HEK293 (cell line): ENCODE measurements at regions not wholly inside any gene's neighbourhood (a gene's known extent, or its start where the extent isn't known, plus 50 kb on each side); places are given as distances from the start of the nearest gene placed in this dataset.

Source experiments
- CTCF ChIP-seq: fragments of 450-650 bp; formaldehyde crosslinking; IDR thresholded peaks from 2 replicates; pipeline ENCODE4 v1.5.1; 2016; ENCODE audit warnings: missing biosample characterization, missing genetic modification characterization
- SCRT1 ChIP-seq: fragments of 450-650 bp; formaldehyde crosslinking; IDR thresholded peaks from 2 replicates; pipeline ENCODE4 v1.5.1; 2016; ENCODE audit warnings: missing biosample characterization, missing genetic modification characterization, borderline replicate concordance
- ZNF626 ChIP-seq: fragments of 450-650 bp; sonication (Bioruptor Pico); formaldehyde crosslinking; IDR thresholded peaks from 2 replicates; pipeline ENCODE4 v1.5.1; 2018; ENCODE audit warnings: missing biosample characterization, missing genetic modification characterization, inconsistent platforms
- ZNF76 ChIP-seq: fragments of 450-650 bp; formaldehyde crosslinking; IDR thresholded peaks from 2 replicates; pipeline ENCODE4; 2016; ENCODE audit warnings: low read depth, missing biosample characterization, missing genetic modification characterization, borderline replicate concordance

- no peak for TF ChIP-seq ZNF76
- no peak for TF ChIP-seq ZNF626 (tag by site-specific recombination)
- no peak for TF ChIP-seq CTCF (tag by site-specific recombination)
- TF ChIP-seq SCRT1: no peak
These were observed 72.4 kb upstream of the ISX start for GRCh38 chr22:34993548-34993947.
